ENCODE measurements at regions not wholly inside any gene's neighbourhood (a gene's known extent, or its start where the extent isn't known, plus 50 kb on each side); places are given as distances from the start of the nearest gene placed in this dataset.
"Not testable (repeated sequence)": the region's sequence is repeated elsewhere in the genome, so short reads cannot be mapped to it uniquely, and the experiment has no call there.

DNA sequence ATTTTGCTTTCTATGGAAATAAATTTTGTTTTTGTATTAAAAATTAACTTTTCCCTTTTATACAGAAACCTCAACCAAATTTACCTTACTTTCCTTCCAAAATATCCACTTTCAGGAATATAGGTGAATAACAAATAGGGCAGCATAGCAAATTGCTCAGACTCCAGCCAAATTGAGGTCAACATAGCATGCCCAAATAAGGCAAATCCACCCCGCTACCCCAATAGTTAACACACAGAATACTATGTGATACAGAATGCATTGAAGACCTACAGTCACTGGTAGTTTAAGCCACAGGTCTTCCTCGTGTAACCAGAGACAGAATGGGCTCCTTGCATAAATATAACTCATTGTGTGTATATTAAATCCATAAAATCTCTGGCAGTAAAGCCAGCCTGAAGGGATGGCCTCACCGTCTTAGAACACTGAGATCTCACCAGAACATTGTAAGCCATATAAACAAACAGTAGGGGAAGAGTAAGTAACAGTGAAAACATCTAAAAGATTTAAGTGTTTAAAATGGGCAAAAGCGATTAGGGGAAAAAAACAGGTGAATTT, 72.2 kb downstream of the PMAIP1 start:
- Mint-ChIP-seq H3K9me3 (no peaks in the 10 kb centered on the region), H3K36me3 (ENCODE audit: low read depth) (no peaks in the 10 kb centered on the region), H3K27me3 (peaks cover 18% of the 10 kb centered on the region)

DNA sequence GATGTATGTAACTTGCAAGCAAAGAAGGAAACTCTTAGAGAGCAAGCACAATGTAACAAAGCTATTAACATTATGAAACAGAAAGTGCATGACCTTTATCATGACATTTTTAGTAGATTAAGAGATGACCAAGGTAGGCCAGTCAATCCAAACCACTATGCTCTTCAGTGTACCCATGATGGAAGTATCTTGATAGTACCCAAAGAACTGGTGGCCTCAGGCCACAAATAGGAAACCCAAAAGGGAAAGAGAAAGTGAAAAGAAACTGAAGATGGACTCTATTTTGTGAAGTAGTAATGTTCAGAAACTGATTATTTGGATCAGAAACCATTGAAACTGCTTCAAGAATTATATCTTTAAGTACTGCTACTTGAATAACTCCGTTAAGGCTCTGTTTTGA, 71.3 kb downstream of the PMAIP1 start:
- peak overlapping the region; percentile 42 for H3K27ac Mint-ChIP-seq

More for the DNA sequence above, 72.2 kb downstream of the PMAIP1 start:
- H3K27ac Mint-ChIP-seq = no peak overlapping the region
- no peak overlapping the region for H3K4me3 Mint-ChIP-seq
- DNase-seq (no peak), ATAC-seq (no peak)
- peaks cover 14% of the 10 kb centered on the region for H3K4me1 Mint-ChIP-seq

DNA sequence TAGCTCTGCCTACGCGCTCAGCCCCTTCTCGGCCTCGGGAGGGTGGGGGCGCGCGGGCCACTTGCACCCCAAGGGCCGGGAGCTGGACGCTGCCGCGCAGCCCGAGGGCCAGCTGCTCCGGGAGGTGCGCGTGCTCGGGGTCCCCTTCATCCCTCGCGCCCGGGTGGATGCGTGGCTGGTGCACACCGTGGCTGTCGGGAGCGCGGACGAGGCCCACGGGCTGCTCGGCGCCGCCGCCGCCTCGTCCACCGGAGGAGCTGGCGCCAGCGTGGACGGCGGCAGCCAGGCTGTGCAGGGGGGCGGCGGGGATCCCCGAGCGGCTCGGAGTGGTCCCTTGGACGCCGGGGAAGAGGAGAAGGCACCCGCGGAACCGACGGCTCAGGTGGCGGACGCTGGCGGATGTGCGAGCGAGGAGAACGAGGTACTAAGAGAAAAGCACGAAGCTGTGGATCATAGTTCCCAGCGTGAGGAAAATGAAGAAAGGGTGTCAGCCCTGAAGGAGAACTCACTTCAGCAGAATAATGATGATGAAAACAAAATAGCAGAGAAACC, 69.8 kb downstream of the PMAIP1 start:
- DNase-seq; ATAC-seq; H3K36me3 Mint-ChIP-seq (ENCODE audit: low read depth); H3K4me3 Mint-ChIP-seq; H3K27ac Mint-ChIP-seq; H3K9me3 Mint-ChIP-seq: not testable (repeated sequence)
- peaks cover 26% of the 10 kb centered on the region for H3K27me3 Mint-ChIP-seq
- peaks cover 14% of the 10 kb centered on the region for H3K4me1 Mint-ChIP-seq

More for the DNA sequence above, 71.3 kb downstream of the PMAIP1 start:
- not testable (repeated sequence) for H3K9me3 Mint-ChIP-seq; DNase-seq; H3K4me3 Mint-ChIP-seq; H3K36me3 Mint-ChIP-seq (ENCODE audit: low read depth)
- H3K4me1 Mint-ChIP-seq = peaks cover 14% of the 10 kb centered on the region
- H3K27me3 Mint-ChIP-seq = peaks cover 21% of the 10 kb centered on the region
- peak; percentile 75 for ATAC-seq

DNA sequence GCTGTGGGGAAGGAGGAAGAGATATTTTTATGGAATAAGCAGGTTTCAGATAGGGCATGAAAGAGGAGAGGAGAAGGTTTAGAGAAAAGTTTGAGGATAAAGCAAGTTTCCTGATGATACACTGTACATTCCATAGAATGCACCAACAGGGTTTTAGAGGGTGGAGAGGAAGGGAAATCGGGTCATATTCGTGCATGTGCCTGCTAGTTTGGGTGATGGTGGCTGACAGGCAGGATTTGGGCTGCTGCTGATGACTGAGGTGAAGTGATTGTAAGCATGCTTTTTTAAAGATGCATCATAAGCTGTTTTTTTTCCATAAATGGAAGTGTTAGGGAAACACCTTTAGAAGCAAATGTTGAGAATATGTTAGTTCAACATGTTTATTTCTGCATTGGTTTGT, 68.8 kb downstream of the PMAIP1 start:
- peaks cover 27% of the 10 kb centered on the region for H3K27me3 Mint-ChIP-seq
- no peaks in the 10 kb centered on the region for H3K36me3 Mint-ChIP-seq (ENCODE audit: low read depth)
- no peak overlapping the region for H3K4me3 Mint-ChIP-seq
- H3K9me3 Mint-ChIP-seq = no peaks in the 10 kb centered on the region
- H3K27ac Mint-ChIP-seq = no peak overlapping the region
- DNase-seq (no peak), ATAC-seq (no peak)
- H3K4me1 Mint-ChIP-seq = peaks cover 14% of the 10 kb centered on the region

DNA sequence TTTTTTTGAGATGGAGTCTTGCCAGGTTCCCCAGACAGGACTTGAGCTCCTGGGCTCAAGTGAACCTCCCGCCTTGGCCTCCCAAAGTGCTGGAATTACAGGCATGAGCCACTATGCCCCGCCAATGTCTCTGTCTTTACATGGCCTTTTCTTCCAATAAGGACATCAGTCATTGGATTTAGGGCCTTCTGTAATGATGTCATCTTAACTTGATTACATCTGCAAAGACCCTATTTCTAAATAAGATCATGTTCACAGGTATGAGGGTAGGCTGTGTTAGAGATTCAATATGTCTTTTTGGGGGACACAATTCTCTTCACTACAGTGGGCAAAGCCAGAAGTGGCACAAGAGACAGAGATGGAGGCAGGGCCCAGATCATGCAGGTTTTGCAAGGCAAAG, 68.1 kb downstream of the PMAIP1 start:
- no peaks in the 10 kb centered on the region for H3K36me3 Mint-ChIP-seq (ENCODE audit: low read depth)
- no peak for DNase-seq
- H3K27me3 Mint-ChIP-seq = peaks cover 27% of the 10 kb centered on the region
- no peak overlapping the region for H3K4me3 Mint-ChIP-seq
- ATAC-seq = no peak
- H3K9me3 Mint-ChIP-seq = no peaks in the 10 kb centered on the region
- no peak overlapping the region for H3K27ac Mint-ChIP-seq
- H3K4me1 Mint-ChIP-seq = peaks cover 14% of the 10 kb centered on the region

- no peaks in the 10 kb centered on the region for H3K36me3 Mint-ChIP-seq (ENCODE audit: low read depth)
Observed at GRCh38 chr18:59966913-59967312, 67.1 kb downstream of the PMAIP1 start.

GRCh38 chr18:59963229-59963628, 63.4 kb downstream of the PMAIP1 start:
- Mint-ChIP-seq H3K4me3 (no peak overlapping the region), H3K4me1 (peaks cover 24% of the 10 kb centered on the region), H3K36me3 (ENCODE audit: low read depth) (no peaks in the 10 kb centered on the region), H3K9me3 (no peaks in the 10 kb centered on the region), H3K27me3 (peaks cover 18% of the 10 kb centered on the region), H3K27ac (no peak overlapping the region)
- no peak for DNase-seq
- no peak for ATAC-seq

More at GRCh38 chr18:59966913-59967312, 67.1 kb downstream of the PMAIP1 start:
- H3K27me3 Mint-ChIP-seq = peaks cover 27% of the 10 kb centered on the region
- H3K9me3 Mint-ChIP-seq = no peaks in the 10 kb centered on the region
- no peak for DNase-seq
- no peak for ATAC-seq
- H3K27ac Mint-ChIP-seq = no peak overlapping the region
- H3K4me3 Mint-ChIP-seq = no peak overlapping the region
- H3K4me1 Mint-ChIP-seq = peaks cover 14% of the 10 kb centered on the region

DNA sequence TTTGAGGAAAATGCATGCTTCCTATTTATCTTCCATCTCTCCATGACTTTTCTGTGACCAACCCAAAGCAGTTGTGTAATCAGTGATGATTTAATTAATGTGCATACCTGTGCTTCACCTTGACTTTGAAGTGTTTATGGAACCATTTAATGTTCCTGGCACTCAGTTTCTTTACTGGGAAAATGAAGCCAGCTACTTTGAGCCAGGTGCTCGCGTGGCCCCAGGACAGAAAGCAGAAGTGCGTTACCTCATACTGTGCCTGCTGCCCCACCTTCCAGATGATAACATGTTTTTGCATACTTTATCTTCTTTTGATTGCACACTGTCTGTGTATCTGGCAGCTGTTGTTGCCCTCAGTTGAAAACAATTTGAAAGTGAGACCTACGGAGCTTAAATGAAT, 61.3 kb downstream of the PMAIP1 start:
- ATAC-seq = no peak
- Mint-ChIP-seq H3K36me3 (ENCODE audit: low read depth) (no peaks in the 10 kb centered on the region), H3K4me1 (peaks cover 29% of the 10 kb centered on the region), H3K27ac (no peak overlapping the region), H3K9me3 (no peaks in the 10 kb centered on the region), H3K27me3 (peaks cover 9% of the 10 kb centered on the region), H3K4me3 (no peak overlapping the region)
- no peak for DNase-seq

DNA sequence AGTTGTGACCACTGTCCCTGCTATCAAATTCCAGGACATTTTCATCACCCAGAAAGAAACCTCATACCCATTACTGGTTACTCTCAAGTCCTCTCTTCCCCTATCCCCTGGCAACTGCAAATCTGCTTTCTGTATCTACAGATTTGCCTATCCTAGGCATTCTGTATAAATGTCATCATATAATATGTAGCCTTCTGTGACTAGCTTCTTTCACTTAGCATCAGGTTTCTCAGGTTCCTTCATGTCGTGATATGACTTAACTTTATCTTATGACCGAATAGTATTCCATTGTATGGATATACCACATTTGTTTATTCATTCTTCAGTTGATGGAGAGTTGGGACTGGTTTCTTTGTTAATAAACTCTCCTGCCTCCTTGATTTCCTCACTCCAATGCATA, 60.5 kb downstream of the PMAIP1 start:
- no peak for DNase-seq
- H3K27me3 Mint-ChIP-seq = peaks cover 8% of the 10 kb centered on the region

DNA sequence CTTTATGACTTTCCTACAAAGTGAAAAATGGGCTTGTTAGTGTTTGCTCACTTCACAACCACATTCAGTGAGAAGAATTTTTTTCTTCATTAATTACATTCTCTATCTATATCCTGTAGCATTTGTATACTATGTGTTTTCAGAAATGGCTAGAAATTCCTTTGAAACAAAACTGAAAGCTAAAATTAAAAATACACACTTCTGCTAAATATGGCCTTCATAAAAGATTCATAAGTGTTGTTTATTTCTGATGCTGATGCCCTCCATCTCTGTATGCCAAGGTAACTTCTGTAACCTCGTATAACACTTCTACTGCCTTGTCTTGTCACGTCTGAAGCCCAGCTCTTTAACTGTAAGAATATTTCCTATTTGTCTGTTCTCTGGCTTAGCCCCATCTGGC, 59.8 kb downstream of the PMAIP1 start:
- no peaks in the 10 kb centered on the region for H3K9me3 Mint-ChIP-seq
- DNase-seq (no peak), ATAC-seq (no peak)
- H3K4me3 Mint-ChIP-seq = no peak overlapping the region
- peaks cover 4% of the 10 kb centered on the region for H3K27me3 Mint-ChIP-seq
- no peaks in the 10 kb centered on the region for H3K36me3 Mint-ChIP-seq (ENCODE audit: low read depth)
- no peak overlapping the region for H3K27ac Mint-ChIP-seq
- H3K4me1 Mint-ChIP-seq = peaks cover 33% of the 10 kb centered on the region

More for the DNA sequence above, 60.5 kb downstream of the PMAIP1 start:
- no peaks in the 10 kb centered on the region for H3K36me3 Mint-ChIP-seq (ENCODE audit: low read depth)
- no peak overlapping the region for H3K27ac Mint-ChIP-seq
- no peak overlapping the region for H3K4me3 Mint-ChIP-seq
- H3K9me3 Mint-ChIP-seq = no peaks in the 10 kb centered on the region
- no peak for ATAC-seq
- peaks cover 29% of the 10 kb centered on the region for H3K4me1 Mint-ChIP-seq

DNA sequence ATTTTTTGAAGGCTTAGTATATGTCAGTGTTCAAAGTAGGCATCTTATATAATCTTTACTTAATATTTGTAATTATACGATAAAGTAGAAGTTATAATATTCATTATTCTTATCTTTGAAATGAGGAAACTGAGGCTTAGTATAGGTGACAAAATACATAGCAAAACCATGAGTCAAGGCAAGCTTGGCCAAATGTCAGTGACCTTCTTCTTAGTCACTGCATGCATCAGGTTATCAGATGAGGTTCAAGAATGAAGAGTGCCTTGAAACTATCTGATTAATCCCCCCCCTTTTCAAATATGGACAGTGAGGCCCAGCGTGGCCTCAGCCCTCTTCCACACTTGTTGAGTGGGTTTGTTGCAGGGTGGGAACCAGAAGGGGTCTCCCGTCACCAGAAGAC, 59.3 kb downstream of the PMAIP1 start:
- peaks cover 38% of the 10 kb centered on the region for H3K4me1 Mint-ChIP-seq
- H3K9me3 Mint-ChIP-seq = no peaks in the 10 kb centered on the region
- peaks cover 4% of the 10 kb centered on the region for H3K27me3 Mint-ChIP-seq
- ATAC-seq (peak; percentile 62), DNase-seq (no peak)
- no peak overlapping the region for H3K4me3 Mint-ChIP-seq
- H3K36me3 Mint-ChIP-seq (ENCODE audit: low read depth) = no peaks in the 10 kb centered on the region
- H3K27ac Mint-ChIP-seq = peak overlapping the region; percentile 53

- Mint-ChIP-seq H3K4me3 (no peak overlapping the region), H3K4me1 (peaks cover 49% of the 10 kb centered on the region), H3K27ac (no peak overlapping the region), H3K9me3 (no peaks in the 10 kb centered on the region), H3K36me3 (ENCODE audit: low read depth) (no peaks in the 10 kb centered on the region), H3K27me3 (peaks cover 3% of the 10 kb centered on the region)
- DNase-seq (peak; percentile 18), ATAC-seq (peak; percentile 12)
Observed at GRCh38 chr18:59957957-59958356, 58.2 kb downstream of the PMAIP1 start.

GRCh38 chr18:59954755-59955156, 55.0 kb downstream of the PMAIP1 start:
- peaks cover 3% of the 10 kb centered on the region for H3K27me3 Mint-ChIP-seq
- ATAC-seq (no peak), DNase-seq (no peak)
- no peaks in the 10 kb centered on the region for H3K36me3 Mint-ChIP-seq (ENCODE audit: low read depth)
- H3K27ac Mint-ChIP-seq = no peak overlapping the region
- H3K4me3 Mint-ChIP-seq = no peak overlapping the region
- no peaks in the 10 kb centered on the region for H3K9me3 Mint-ChIP-seq
- peaks cover 58% of the 10 kb centered on the region for H3K4me1 Mint-ChIP-seq

GRCh38 chr18:59954241-59954640, 54.4 kb downstream of the PMAIP1 start:
- ATAC-seq (no peak), DNase-seq (no peak)
- Mint-ChIP-seq H3K4me1 (peaks cover 55% of the 10 kb centered on the region), H3K27me3 (peaks cover 5% of the 10 kb centered on the region), H3K4me3 (no peak overlapping the region), H3K36me3 (ENCODE audit: low read depth) (no peaks in the 10 kb centered on the region), H3K9me3 (no peaks in the 10 kb centered on the region), H3K27ac (peak overlapping the region; percentile 67)
